IPS-NIHi11 (cell line): ENCODE measurements at regions not wholly inside any gene's neighbourhood (a gene's known extent, or its start where the extent isn't known, plus 50 kb on each side); places are given as distances from the start of the nearest gene placed in this dataset.
"Not testable (repeated sequence)": the region's sequence is repeated elsewhere in the genome, so short reads cannot be mapped to it uniquely, and the experiment has no call there.

ENCODE experiments used
- DNase-seq: peaks from one replicate; pipeline ENCODE4 v3.0.0; 2012; ENCODE audit warnings: mixed read lengths, low spot score

DNA sequence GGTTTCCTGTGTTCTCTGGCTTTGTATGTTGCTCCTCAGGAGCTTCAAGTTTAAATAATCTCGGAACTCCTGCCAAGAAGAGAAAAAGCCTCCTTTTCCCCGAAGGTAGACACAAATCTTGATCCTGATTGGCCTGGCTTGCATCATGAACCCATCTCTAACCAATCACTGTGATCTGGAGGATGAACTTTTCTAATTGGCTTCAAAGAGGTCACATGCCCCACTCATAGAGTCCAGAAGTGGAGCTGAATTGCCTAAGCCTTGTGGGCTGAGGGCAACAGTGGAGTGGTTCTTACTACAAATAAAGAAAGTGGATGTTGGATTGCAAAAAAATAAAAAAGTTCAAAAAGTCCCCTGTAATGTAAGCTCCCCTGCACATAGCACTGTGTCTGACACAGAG is 245.9 kb downstream of the MID1IP1 start:
- no peak for DNase-seq

GRCh38 chrX:39049975-39050374 is 248.7 kb downstream of the MID1IP1 start:
- DNase-seq, result no peak

- no peak for DNase-seq
Observed at GRCh38 chrX:39050427-39050826, 249.2 kb downstream of the MID1IP1 start.

DNA sequence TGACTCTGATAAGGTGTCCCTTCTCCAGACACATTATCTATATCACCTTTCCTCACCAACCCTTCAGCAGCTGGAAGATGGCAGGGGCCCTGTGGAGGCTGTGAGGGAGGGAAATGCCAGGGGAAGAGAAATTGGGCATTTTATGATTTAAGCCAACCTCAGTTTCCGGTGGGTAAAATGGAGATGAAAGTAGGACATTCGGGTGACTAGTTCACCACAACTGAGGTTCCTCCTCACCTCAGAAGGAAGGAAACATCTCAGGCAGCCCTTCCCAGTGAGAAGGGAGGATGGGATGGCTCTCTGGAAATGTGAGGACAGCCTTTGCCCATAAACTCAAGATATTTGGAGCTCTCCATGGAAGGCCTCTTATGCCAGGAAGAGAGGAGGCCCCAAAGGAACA is 251.5 kb downstream of the MID1IP1 start:
- DNase-seq, result no peak

- no peak for DNase-seq
Observed at GRCh38 chrX:39058724-39059123, 257.5 kb downstream of the MID1IP1 start.

- DNase-seq, result no peak
Observed at GRCh38 chrX:39059866-39060265, 258.6 kb downstream of the MID1IP1 start.

GRCh38 chrX:39063037-39063436 is 261.8 kb downstream of the MID1IP1 start:
- DNase-seq, result no peak

GRCh38 chrX:39063702-39064101 is 262.4 kb downstream of the MID1IP1 start:
- no peak for DNase-seq

DNA sequence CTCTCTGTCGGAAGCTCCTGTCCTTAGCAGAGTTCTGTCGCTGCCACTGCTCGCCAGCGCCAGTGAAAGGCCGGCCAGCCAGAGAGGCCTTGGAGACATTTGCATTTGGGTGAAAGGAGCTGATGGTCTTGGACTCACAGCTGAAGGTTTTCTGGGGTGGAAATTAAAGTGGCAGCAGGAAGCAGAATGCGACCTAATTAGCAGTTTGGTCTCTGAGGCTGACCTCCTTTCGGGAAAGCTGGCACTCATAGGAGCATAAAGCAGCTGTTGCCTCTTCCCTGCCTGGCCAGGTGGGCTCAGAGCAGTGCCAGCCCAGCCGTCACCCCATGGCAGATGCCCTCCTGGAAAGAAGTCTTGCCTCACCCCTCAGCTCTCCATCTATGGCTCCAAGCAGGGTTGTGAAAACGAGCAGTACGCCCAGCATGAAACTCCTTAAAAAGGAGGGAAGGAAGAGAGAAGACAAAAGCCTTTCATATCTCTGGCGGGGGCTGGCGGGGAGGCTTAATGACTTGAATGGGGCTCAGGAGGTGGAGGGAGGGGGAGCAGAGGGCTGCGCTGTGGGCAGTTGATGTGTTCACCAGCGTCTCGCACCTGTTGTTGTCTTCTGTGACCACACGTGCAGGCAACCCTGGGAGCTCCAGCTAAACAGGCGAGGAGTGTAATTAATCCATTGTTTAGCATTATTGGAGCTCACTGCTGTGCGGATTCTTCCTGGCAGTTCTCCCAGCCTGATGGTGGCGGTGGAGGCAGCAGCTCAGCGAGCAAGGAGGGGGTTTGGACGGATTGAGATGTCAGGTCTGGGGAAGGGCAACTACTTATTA is 264.0 kb downstream of the MID1IP1 start:
- DNase-seq, result peak; percentile 45

- no peak for DNase-seq
Observed at GRCh38 chrX:39067866-39068265, 266.6 kb downstream of the MID1IP1 start.

GRCh38 chrX:39068634-39069033 is 267.4 kb downstream of the MID1IP1 start:
- DNase-seq, result not testable (repeated sequence)

DNA sequence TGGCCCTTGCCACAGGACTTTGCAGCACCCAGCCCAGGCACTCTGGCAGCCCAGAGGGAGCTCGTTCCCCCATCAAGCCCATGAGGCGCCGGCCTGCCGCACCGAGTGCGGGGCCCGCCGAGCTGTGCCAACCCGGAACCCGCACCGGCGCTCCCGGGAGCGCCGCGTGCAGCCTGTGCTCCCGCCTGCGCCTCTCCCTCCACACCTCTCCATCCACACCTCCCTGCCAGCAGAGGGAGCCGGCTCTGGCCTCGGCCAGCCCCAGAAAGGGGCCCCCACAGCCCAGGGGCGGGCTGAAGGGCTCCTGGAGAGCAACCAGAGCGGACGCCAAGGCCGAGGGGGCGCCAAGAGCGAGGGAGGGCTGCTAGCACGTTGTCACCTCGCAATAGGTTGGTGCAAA is 268.8 kb downstream of the MID1IP1 start:
- no peak for DNase-seq

- DNase-seq, result no peak
Observed at GRCh38 chrX:39073131-39073530, 271.9 kb downstream of the MID1IP1 start.

DNA sequence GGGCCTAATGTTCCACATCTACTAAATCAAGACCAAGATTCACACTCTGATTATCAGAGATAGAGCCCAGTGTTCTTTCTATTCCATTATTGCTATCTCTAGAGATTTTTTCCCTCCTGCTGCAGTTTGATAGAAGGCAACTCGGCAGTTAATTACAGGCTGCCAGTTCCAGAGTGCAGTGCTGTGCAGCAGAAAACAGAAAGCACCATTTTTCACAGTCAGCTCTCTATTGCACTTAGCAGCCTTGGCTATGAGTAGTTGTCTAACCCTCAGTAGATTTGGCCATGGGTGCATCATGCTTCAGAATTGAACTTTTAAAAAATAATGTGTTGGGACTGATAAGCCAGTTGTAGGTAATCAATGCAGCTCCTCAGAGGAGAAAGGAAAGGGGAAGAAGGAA is 295.3 kb downstream of the MID1IP1 start:
- no peak for DNase-seq

GRCh38 chrX:39104745-39105144 is 303.5 kb downstream of the MID1IP1 start:
- no peak for DNase-seq

DNA sequence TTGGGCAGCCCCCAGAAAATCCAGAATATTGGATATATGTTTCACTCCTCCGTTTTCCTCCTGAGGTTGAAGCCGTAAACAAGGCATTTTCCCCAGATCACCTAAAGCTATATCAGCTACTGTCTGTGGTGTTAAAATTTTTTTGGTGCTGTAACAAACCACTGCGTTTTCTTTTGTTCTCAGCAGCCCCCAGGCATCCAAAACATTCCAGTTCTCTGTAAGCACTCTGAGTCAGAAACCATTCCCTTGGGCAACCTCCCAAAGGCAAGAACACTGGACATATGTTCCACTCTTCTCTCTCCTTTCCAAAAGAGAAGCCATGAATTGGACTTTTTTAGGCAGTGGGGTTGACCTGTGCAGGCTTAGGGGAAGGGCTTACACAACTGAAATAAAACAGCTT is 310.9 kb downstream of the MID1IP1 start:
- DNase-seq, result no peak

- no peak for DNase-seq
Observed at GRCh38 chrX:39115166-39115565, 313.9 kb downstream of the MID1IP1 start.

GRCh38 chrX:39117101-39117500 is 315.8 kb downstream of the MID1IP1 start:
- DNase-seq, result no peak

DNA sequence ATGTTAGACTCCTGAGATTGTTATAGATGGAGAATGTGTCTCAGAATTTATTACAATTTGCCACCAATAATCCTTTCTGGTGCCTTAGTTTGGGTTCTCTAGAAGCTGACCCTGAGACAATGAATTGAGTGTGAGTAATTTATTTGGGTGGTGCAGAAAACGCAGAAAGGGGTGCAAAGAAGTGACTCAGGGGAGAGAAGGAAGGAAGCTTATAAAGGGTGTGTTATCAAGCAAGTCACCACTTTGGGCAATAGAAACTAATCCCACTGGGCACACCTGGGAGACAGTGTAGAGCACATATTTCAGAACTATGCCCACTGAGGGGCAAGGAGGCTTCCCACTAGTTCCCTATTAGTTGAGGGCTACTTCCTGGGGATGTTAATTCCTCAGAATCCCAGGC is 320.6 kb downstream of the MID1IP1 start:
- DNase-seq, result no peak

- DNase-seq, result no peak
Observed at GRCh38 chrX:39125834-39126233, 324.6 kb downstream of the MID1IP1 start.

- DNase-seq, result peak; percentile 9
Observed at GRCh38 chrX:39133971-39134370, 332.7 kb downstream of the MID1IP1 start.

- DNase-seq, result no peak
Observed at GRCh38 chrX:39137363-39137954, 336.2 kb downstream of the MID1IP1 start.

- DNase-seq, result no peak
Observed at GRCh38 chrX:39140581-39140980, 339.3 kb downstream of the MID1IP1 start.

DNA sequence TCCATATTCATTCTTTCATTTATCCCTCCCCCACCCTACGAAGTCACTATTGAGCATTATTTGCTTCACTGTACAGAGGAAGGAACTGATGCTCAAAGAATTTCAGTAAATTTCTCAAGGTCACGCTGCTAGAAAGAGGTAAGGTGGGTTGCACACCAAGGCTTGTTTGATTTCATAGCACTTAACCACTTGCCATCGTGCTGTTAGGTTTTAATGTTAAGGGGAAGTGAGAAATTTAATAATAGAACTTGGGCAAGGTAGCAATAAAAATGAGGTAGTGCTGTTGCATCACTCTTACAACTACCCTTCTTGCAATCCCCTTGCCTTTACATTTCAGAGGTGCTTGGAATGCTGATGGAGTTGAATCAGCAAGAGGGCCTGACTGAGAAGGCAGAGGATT is 343.1 kb downstream of the MID1IP1 start:
- no peak for DNase-seq
